Sigmoid colon (tissue), 4 donors: ENCODE measurements at regions not wholly inside any gene's neighbourhood (a gene's known extent, or its start where the extent isn't known, plus 50 kb on each side); places are given as distances from the start of the nearest gene placed in this dataset.

Experiments used
- CTCF ChIP-seq, 4 experiments: fragments of 450-650 bp in 3 of 4; fragments of 200-600 bp in 1 of 4; IDR thresholded peaks; one replicate each; pipeline ENCODE4 v1.5.1; 2016 to 2019; ENCODE audit warnings: antibody characterized with exemption in 4 of 4, mild to moderate bottlenecking in 3 of 4, moderate library complexity in 2 of 4
- EP300 ChIP-seq, 4 donors: sonication (generic); formaldehyde crosslinking; IDR thresholded peaks; one replicate each; pipeline ENCODE4 v1.6.1; 2017; ENCODE audit warnings: antibody characterized with exemption in 4 of 4
- POLR2A ChIP-seq, 2 donors: fragments of 450-650 bp; IDR thresholded peaks; one replicate each; pipeline ENCODE4 v1.6.1; 2016; ENCODE audit warnings: antibody characterized with exemption in 2 of 2, mild to moderate bottlenecking in 2 of 2, moderate library complexity in 2 of 2
- POLR2AphosphoS5 ChIP-seq, 4 donors: sonication (generic); formaldehyde crosslinking; IDR thresholded peaks; one replicate each; pipeline ENCODE4 v1.6.1; 2017; ENCODE audit warnings: antibody characterized with exemption in 4 of 4

- TF ChIP-seq CTCF (IDR thresholded peaks at IDR 0.05) (no peak), EP300 (IDR thresholded peaks at IDR 0.05) (no peak), POLR2A (IDR thresholded peaks at IDR 0.05) (no peak), POLR2AphosphoS5 (IDR thresholded peaks at IDR 0.05) (peak in 1 of 4 donors; percentile 48)
Measured at GRCh38 chr3:20975188-20975651, 775.8 kb downstream of the ZNF385D start.
